Endothelial cell of umbilical vein (primary cell): ENCODE measurements at regions not wholly inside any gene's neighbourhood (a gene's known extent, or its start where the extent isn't known, plus 50 kb on each side); places are given as distances from the start of the nearest gene placed in this dataset.

ENCODE experiments used
- BruUV-seq: library from RNA; stranded (reverse); fragments of 400-500 nt; replicated peaks from 2 replicates; lab custom pipeline; 2021; lab: Mats Ljungman, UMichigan
- CTCF ChIA-PET: fragments of 300-600, 350-600 bp; sonication (Branson Sonifier 250); formaldehyde crosslinking; loops from one replicate; lab custom pipeline; 2021; ENCODE audit warnings: antibody characterized with exemption, inconsistent platforms; lab: Charles Lee
- POLR2A ChIA-PET: fragments of 300-600, 350-600 bp; sonication (Branson Sonifier 250); formaldehyde crosslinking; loops from one replicate; lab custom pipeline; 2021; ENCODE audit warnings: antibody characterized with exemption, inconsistent platforms; lab: Charles Lee
- DNase-seq: peaks from one replicate; pipeline ENCODE4 v3.0.0-alpha.2; 2011; ENCODE audit warnings: low read depth, low spot score
- FAIRE-seq: peaks from 2 replicates; lab custom pipeline; 2011; peaks lifted over from hg19 to GRCh38; lab: Jason Lieb, UNC
- H2AFZ ChIP-seq: 2 replicates; pipeline ENCODE4 v1.6.0; 2012; ENCODE audit warnings: low read depth, low read length, control low read depth, inconsistent platforms
- H3K27ac ChIP-seq: 2 replicates; pipeline ENCODE4 v1.5.1; 2011; ENCODE audit warnings: low read depth, mild to moderate bottlenecking, control low read depth, low read length, moderate library complexity; ENCODE audit not compliant: insufficient read depth
- H3K27me3 ChIP-seq, 2 experiments: 2 replicates each; pipeline versions ENCODE4 v1.6.0 to v1.6.1; 2011; ENCODE audit warnings: low read length in 2 of 2, mixed read lengths in 1 of 2; ENCODE audit not compliant: control insufficient read depth in 2 of 2, insufficient read depth in 2 of 2
- H3K36me3 ChIP-seq, 2 experiments: 2 replicates in 1 of 2; 3 replicates in 1 of 2; pipeline ENCODE4 v1.5.1; 2011; ENCODE audit warnings: low read length in 2 of 2, mild to moderate bottlenecking in 1 of 2, moderate library complexity in 1 of 2; ENCODE audit not compliant: control insufficient read depth in 2 of 2, insufficient read depth in 2 of 2; ENCODE audit errors: extremely low read depth in 1 of 2
- H3K4me1 ChIP-seq: 3 replicates; pipeline ENCODE4 v1.5.1; 2011; ENCODE audit warnings: mild to moderate bottlenecking, low read length; ENCODE audit not compliant: control insufficient read depth, insufficient read depth; ENCODE audit errors: extremely low read depth
- H3K4me2 ChIP-seq: 2 replicates; pipeline ENCODE4 v1.6.1; 2011; ENCODE audit warnings: low read length, control low read depth, mixed read lengths; ENCODE audit not compliant: insufficient read depth
- H3K4me3 ChIP-seq, 3 experiments: fragments of 200-600 bp in 1 of 3; sonication (generic), shearing (Covaris generic) in 1 of 3; replicated peaks in 1 of 3; 2 replicates each; pipeline ENCODE4 v1.5.1; 2011 to 2016; ENCODE audit warnings: control low read depth in 3 of 3, low read length in 3 of 3, mild to moderate bottlenecking in 2 of 3, inconsistent platforms in 1 of 3, low read depth in 1 of 3, moderate library complexity in 1 of 3; ENCODE audit not compliant: insufficient read depth in 1 of 3
- H3K79me2 ChIP-seq: 2 replicates; pipeline ENCODE4 v1.6.0; 2012; ENCODE audit warnings: low read length, inconsistent platforms; ENCODE audit not compliant: control insufficient read depth, insufficient read depth
- H3K9ac ChIP-seq: replicated peaks from 2 replicates; pipeline ENCODE3; 2011; ENCODE audit warnings: low read length, control low read depth; ENCODE audit not compliant: insufficient read depth; ENCODE audit errors: extremely low read depth
- H3K9me1 ChIP-seq: replicated peaks from 3 replicates; pipeline ENCODE4 v1.6.0; 2011; ENCODE audit warnings: mild to moderate bottlenecking, low read length; ENCODE audit not compliant: control insufficient read depth, insufficient read depth; ENCODE audit errors: extremely low read depth
- H3K9me3 ChIP-seq: replicated peaks from 2 replicates; pipeline ENCODE4 v1.5.1; 2012; ENCODE audit warnings: low read length, inconsistent platforms; ENCODE audit not compliant: control insufficient read depth, insufficient read depth
- H4K20me1 ChIP-seq: replicated peaks from 2 replicates; pipeline ENCODE3; 2011; ENCODE audit warnings: mild to moderate bottlenecking, low read length; ENCODE audit not compliant: control insufficient read depth, insufficient read depth; ENCODE audit errors: extremely low read depth
- CTCF ChIP-seq, 2 donors: IDR thresholded peaks; 1 replicate in 1 of 2; 2 replicates in 1 of 2; pipeline ENCODE4 v1.5.1; 2011; ENCODE audit warnings: low read length in 2 of 2, mild to moderate bottlenecking in 2 of 2, moderate library complexity in 2 of 2, control low read depth in 1 of 2, inconsistent platforms in 1 of 2, low read depth in 1 of 2; ENCODE audit not compliant: insufficient read depth in 1 of 2; ENCODE audit errors: extremely low read depth in 1 of 2
- EZH2 ChIP-seq: IDR thresholded peaks from 2 replicates; pipeline ENCODE4 v1.6.1; 2012; ENCODE audit warnings: borderline replicate concordance, low read depth, mild to moderate bottlenecking, moderate library complexity, low read length, inconsistent platforms; ENCODE audit not compliant: severe bottlenecking
- GATA2 ChIP-seq: IDR thresholded peaks from 2 replicates; pipeline ENCODE4 v1.7.0; 2011; ENCODE audit warnings: low read depth, mild to moderate bottlenecking, moderate library complexity, mixed read lengths, low read length; ENCODE audit not compliant: insufficient read length, insufficient read depth
- JUN ChIP-seq: IDR thresholded peaks from 2 replicates; pipeline ENCODE4 v1.6.1; 2011; ENCODE audit warnings: borderline replicate concordance, low read depth; ENCODE audit not compliant: insufficient read length, insufficient read depth
- MAX ChIP-seq: IDR thresholded peaks from 2 replicates; pipeline ENCODE4 v1.6.1; 2011; ENCODE audit not compliant: insufficient read depth, insufficient read length
- MYC ChIP-seq: IDR thresholded peaks from one replicate; pipeline ENCODE4 v1.6.1; 2011; ENCODE audit warnings: mild to moderate bottlenecking, low read depth, low read length
- POLR2A ChIP-seq: IDR thresholded peaks from 2 replicates; pipeline ENCODE4 v1.6.1; 2012; ENCODE audit warnings: low read depth, mild to moderate bottlenecking, control low read depth, low read length
- POLR2AphosphoS5 ChIP-seq: IDR thresholded peaks from 2 replicates; pipeline ENCODE4 v1.6.1; 2012; ENCODE audit warnings: low read depth, mild to moderate bottlenecking, control low read depth, low read length, moderate library complexity; ENCODE audit not compliant: insufficient read depth
- dilution Hi-C: fragments of 300-500 bp; cut with MboI; formaldehyde crosslinking; loops from one replicate; pipeline ENCODE4 v1.15.0; 2019; ENCODE audit warnings: low sequenced_read_pairs; ENCODE audit not compliant: extremely low pct_ligation_motif_present
- intact Hi-C: fragments of 100-400 bp; cut with micrococcal nuclease; formaldehyde crosslinking; loops from one replicate; pipeline ENCODE4 v1.10.0; 2022

- H3K4me2 ChIP-seq = no peak overlapping the region
- ChIA-PET POLR2A (no interaction called here), CTCF (interaction anchor here (1.5 kb wide), 1 partner anchor 12 kb away, joined by 3 read pairs; no protein-coding TSS in a partner anchor)
- H3K9ac ChIP-seq = no peak overlapping the region
- H3K4me3 ChIP-seq = no peak overlapping the region
- no peaks in the 10 kb centered on the region for H4K20me1 ChIP-seq
- no peaks in the 10 kb centered on the region for H3K36me3 ChIP-seq
- DNase-seq (no peak), FAIRE-seq (no peak)
- BruUV-seq = no TSS peak
- H3K9me1 ChIP-seq = no peaks in the 10 kb centered on the region
- no peak overlapping the region for H2AFZ ChIP-seq
- H3K79me2 ChIP-seq = no peaks in the 10 kb centered on the region
- no peak overlapping the region for H3K27ac ChIP-seq
- H3K9me3 ChIP-seq = no peaks in the 10 kb centered on the region
- TF ChIP-seq GATA2 = no peak
- TF ChIP-seq MAX = no peak
- TF ChIP-seq POLR2A = no peak
- no peak for TF ChIP-seq POLR2AphosphoS5
- no peaks in the 10 kb centered on the region for H3K27me3 ChIP-seq
- intact Hi-C loops (no loop called here), dilution Hi-C loops (no loop called here)
- H3K4me1 ChIP-seq = no peaks in the 10 kb centered on the region
These were observed 361.4 kb downstream of the EPHA4 start for GRCh38 chr2:221210686-221211085.

- no peaks in the 10 kb centered on the region for H3K9me1 ChIP-seq
- no TSS peak for BruUV-seq
- H3K4me3 ChIP-seq = no peak overlapping the region
- dilution Hi-C loops = no loop called here
- H3K27ac ChIP-seq = no peak overlapping the region
- CTCF ChIA-PET = interaction anchor here (0.6 to 1.5 kb wide), 2 partner anchors 13 to 93 kb away, joined by 3 read pairs; no protein-coding TSS in a partner anchor
- TF ChIP-seq CTCF (IDR thresholded peaks at IDR 0.05; ENCODE audit: extremely low read depth in 1 of 2, insufficient read depth in 1 of 2, low read depth in 1 of 2, low read length in 2 of 2) (no peak), POLR2AphosphoS5 (no peak), POLR2A (no peak), MYC (no peak), JUN (no peak), EZH2 (no peak), GATA2 (no peak)
- intact Hi-C loops = no loop called here
- POLR2A ChIA-PET = no interaction called here
- H2AFZ ChIP-seq = no peak overlapping the region
- FAIRE-seq (no peak), DNase-seq (no peak)
- no peak overlapping the region for H3K9ac ChIP-seq
- H3K27me3 ChIP-seq = no peaks in the 10 kb centered on the region
- no peaks in the 10 kb centered on the region for H3K79me2 ChIP-seq
- no peaks in the 10 kb centered on the region for H3K9me3 ChIP-seq
- no peaks in the 10 kb centered on the region for H3K36me3 ChIP-seq
- no peak overlapping the region for H3K4me2 ChIP-seq
- H3K4me1 ChIP-seq = no peaks in the 10 kb centered on the region
- H4K20me1 ChIP-seq = no peaks in the 10 kb centered on the region
These were observed 360.5 kb downstream of the EPHA4 start for GRCh38 chr2:221211653-221212052.
